Colonic mucosa (tissue), 4 donors: ENCODE measurements at regions not wholly inside any gene's neighbourhood (a gene's known extent, or its start where the extent isn't known, plus 50 kb on each side); places are given as distances from the start of the nearest gene placed in this dataset.

Experiments used
- DNase-seq: peaks from one replicate; pipeline ENCODE4 v3.0.0-alpha.2; 2020
- H3K27ac ChIP-seq: fragments of 200-600 bp; one replicate; pipeline ENCODE4 v1.8.0; 2021
- H3K27me3 ChIP-seq: fragments of 200-600 bp; one replicate; pipeline ENCODE4 v1.8.0; 2021
- H3K36me3 ChIP-seq: fragments of 200-600 bp; one replicate; pipeline ENCODE4 v1.8.0; 2021
- H3K4me1 ChIP-seq: fragments of 200-600 bp; one replicate; pipeline ENCODE4 v1.8.0; 2021; ENCODE audit warnings: mild to moderate bottlenecking
- H3K4me3 ChIP-seq: fragments of 200-600 bp; one replicate; pipeline ENCODE4 v1.8.0; 2021
- H3K9ac ChIP-seq, 2 donors: one replicate each; pipeline ENCODE4 v1.7.0; 2013; ENCODE audit warnings: control low read depth in 2 of 2, low read depth in 2 of 2, low read length in 2 of 2
- H3K9me3 ChIP-seq: fragments of 200-600 bp; one replicate; pipeline ENCODE4 v1.8.0; 2021
- intact Hi-C: fragments of 100-400 bp; cut with DNase I; formaldehyde crosslinking; loops from one replicate; pipeline ENCODE4 v1.14.1; 2022
- TF ChIP-seq, protein P1 (sequence below): fragments of 200-600 bp; IDR thresholded peaks from one replicate; pipeline ENCODE4 v1.8.0; 2022; ENCODE audit warnings: antibody characterized with exemption, mild to moderate bottlenecking
- donor health status: healthy.
- donor health status: DM: no; HTN: no; CAD: no.
- donor health status: DM: no; HTN: no; CAD: no.

GRCh38 chr18:78102135-78102534, 852.5 kb downstream of the GALR1 start:
- Histone ChIP-seq H3K4me3 (no peak overlapping the region), H3K27me3 (no peaks in the 10 kb centered on the region), H3K9ac (no peak overlapping the region), H3K27ac (no peak overlapping the region), H3K36me3 (no peaks in the 10 kb centered on the region), H3K4me1 (no peaks in the 10 kb centered on the region), H3K9me3 (no peaks in the 10 kb centered on the region)
- no peak for DNase-seq
- TF ChIP-seq, protein P1, sequence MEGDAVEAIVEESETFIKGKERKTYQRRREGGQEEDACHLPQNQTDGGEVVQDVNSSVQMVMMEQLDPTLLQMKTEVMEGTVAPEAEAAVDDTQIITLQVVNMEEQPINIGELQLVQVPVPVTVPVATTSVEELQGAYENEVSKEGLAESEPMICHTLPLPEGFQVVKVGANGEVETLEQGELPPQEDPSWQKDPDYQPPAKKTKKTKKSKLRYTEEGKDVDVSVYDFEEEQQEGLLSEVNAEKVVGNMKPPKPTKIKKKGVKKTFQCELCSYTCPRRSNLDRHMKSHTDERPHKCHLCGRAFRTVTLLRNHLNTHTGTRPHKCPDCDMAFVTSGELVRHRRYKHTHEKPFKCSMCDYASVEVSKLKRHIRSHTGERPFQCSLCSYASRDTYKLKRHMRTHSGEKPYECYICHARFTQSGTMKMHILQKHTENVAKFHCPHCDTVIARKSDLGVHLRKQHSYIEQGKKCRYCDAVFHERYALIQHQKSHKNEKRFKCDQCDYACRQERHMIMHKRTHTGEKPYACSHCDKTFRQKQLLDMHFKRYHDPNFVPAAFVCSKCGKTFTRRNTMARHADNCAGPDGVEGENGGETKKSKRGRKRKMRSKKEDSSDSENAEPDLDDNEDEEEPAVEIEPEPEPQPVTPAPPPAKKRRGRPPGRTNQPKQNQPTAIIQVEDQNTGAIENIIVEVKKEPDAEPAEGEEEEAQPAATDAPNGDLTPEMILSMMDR = no peak
- intact Hi-C loops = no loop called here

DNA sequence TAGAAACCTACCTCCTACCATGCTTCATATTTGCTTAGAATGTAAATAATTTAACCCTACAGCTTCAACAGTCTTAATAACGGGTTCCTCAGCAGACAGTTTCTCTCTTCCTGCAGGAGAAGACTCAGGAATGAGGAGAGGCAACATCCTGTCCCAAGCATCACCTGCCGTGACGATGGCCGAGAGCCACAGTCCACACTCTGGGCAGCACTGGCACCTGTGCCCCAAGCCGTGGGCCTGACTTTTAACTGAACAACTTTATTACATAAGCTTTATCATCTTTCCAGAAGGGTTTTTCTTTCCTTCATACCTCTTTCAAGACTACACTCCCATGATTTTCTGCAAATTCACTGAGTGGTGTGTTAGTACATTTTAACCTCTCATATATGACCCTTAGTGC, 856.0 kb downstream of the GALR1 start:
- Histone ChIP-seq H3K9me3 (no peaks in the 10 kb centered on the region), H3K27ac (no peak overlapping the region), H3K4me1 (no peaks in the 10 kb centered on the region), H3K4me3 (no peak overlapping the region), H3K9ac (no peak overlapping the region), H3K36me3 (no peaks in the 10 kb centered on the region), H3K27me3 (no peaks in the 10 kb centered on the region)
- TF ChIP-seq, protein P1 = no peak
- DNase-seq = no peak
- intact Hi-C loops = no loop called here

- DNase-seq = no peak
- Histone ChIP-seq H3K36me3 (no peaks in the 10 kb centered on the region), H3K9me3 (no peaks in the 10 kb centered on the region), H3K27me3 (no peaks in the 10 kb centered on the region), H3K27ac (no peak overlapping the region), H3K9ac (no peak overlapping the region), H3K4me1 (no peaks in the 10 kb centered on the region), H3K4me3 (no peak overlapping the region)
- intact Hi-C loops = no loop called here
- TF ChIP-seq, protein P1 = no peak
Measured at GRCh38 chr18:78106946-78107345, 857.3 kb downstream of the GALR1 start.

DNA sequence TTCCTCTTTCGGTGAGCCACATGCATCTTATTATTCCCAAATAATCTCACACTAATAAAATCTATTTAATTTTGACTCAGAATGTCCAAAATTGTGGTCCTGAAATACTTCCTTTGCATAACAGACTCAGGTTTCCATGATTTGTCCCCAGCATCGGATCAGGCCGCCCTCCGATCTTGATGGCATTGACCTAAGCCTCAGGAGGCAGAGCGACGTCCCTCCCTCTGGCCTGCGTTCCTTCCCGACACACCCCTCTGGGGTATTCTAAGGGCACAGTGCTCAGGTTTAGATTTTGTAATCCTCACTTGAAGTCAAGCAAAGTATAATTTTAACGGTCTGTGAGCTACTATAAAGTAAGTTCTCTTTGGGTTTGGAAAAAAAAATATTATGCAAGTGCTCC, 857.7 kb downstream of the GALR1 start:
- H3K9me3 ChIP-seq = no peaks in the 10 kb centered on the region
- DNase-seq = no peak
- no peak overlapping the region for H3K4me3 ChIP-seq
- no peak overlapping the region for H3K27ac ChIP-seq
- TF ChIP-seq, protein P1 = no peak
- H3K4me1 ChIP-seq = no peaks in the 10 kb centered on the region
- no peak overlapping the region for H3K9ac ChIP-seq
- intact Hi-C loops = no loop called here
- H3K27me3 ChIP-seq = no peaks in the 10 kb centered on the region
- H3K36me3 ChIP-seq = no peaks in the 10 kb centered on the region

GRCh38 chr18:78108554-78108953, 858.9 kb downstream of the GALR1 start:
- intact Hi-C loops = no loop called here
- no peaks in the 10 kb centered on the region for H3K4me1 ChIP-seq
- no peaks in the 10 kb centered on the region for H3K36me3 ChIP-seq
- no peak overlapping the region for H3K27ac ChIP-seq
- H3K27me3 ChIP-seq = no peaks in the 10 kb centered on the region
- TF ChIP-seq, protein P1 = no peak
- no peak overlapping the region for H3K4me3 ChIP-seq
- DNase-seq = no peak
- H3K9ac ChIP-seq = no peak overlapping the region
- no peaks in the 10 kb centered on the region for H3K9me3 ChIP-seq
